ENCODE measurements at regions not wholly inside any gene's neighbourhood (a gene's known extent, or its start where the extent isn't known, plus 50 kb on each side); places are given as distances from the start of the nearest gene placed in this dataset.

DNA sequence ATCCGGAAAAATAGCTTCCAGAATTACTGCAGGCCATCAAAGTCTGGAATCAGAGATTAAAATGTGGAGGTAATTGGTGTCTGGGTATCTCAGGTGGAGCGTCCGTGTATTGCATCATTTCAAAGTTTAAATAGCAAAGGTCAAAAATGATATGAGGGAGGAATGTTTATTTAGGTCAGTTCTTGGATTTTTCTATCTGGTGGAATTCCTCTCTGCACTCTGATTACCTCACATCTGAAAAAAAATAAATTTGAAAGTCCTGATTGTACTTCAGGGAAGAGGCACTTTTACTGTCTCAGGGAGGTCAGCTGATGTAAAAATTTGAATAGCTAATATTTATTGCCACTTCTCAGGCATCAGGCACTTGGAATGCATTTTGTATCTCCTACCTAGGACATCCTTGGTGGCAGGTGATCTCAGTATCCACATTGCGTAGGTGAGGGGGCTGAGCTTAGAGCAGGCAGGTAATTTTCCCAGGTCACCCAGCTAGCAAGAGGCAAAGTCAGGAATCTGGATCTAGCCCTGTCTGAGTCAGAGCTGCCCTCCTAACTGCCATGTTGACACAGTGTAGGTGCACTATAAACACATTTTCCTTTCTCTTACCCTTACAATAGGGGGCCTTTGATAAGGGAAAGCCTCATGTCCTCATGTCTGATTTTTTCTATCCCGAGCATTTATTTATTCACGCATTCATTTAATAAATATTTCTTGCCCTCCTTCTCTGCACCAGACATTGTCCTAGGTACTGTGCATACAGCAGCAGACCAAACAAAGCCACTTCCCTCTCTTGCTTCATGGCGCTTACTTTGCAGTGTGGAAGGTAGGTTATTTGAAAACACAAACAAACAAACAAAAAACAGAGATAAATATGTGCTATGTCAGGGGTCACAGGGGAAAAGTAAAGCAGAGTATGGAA, 454.3 kb downstream of the HAPSTR1 start:
- intact Hi-C loops (cut with DNase I; ENCODE audit: low total_unique reads): no loop called here
- TF ChIP-seq POLR2A (IDR thresholded peaks at IDR 0.05): no peak
- TF ChIP-seq, protein P1, sequence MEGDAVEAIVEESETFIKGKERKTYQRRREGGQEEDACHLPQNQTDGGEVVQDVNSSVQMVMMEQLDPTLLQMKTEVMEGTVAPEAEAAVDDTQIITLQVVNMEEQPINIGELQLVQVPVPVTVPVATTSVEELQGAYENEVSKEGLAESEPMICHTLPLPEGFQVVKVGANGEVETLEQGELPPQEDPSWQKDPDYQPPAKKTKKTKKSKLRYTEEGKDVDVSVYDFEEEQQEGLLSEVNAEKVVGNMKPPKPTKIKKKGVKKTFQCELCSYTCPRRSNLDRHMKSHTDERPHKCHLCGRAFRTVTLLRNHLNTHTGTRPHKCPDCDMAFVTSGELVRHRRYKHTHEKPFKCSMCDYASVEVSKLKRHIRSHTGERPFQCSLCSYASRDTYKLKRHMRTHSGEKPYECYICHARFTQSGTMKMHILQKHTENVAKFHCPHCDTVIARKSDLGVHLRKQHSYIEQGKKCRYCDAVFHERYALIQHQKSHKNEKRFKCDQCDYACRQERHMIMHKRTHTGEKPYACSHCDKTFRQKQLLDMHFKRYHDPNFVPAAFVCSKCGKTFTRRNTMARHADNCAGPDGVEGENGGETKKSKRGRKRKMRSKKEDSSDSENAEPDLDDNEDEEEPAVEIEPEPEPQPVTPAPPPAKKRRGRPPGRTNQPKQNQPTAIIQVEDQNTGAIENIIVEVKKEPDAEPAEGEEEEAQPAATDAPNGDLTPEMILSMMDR (IDR thresholded peaks at IDR 0.05): no peak
- H3K9me3 ChIP-seq: no peaks in the 10 kb centered on the region
- no peak overlapping the region for H3K4me3 ChIP-seq
- no peaks in the 10 kb centered on the region for H3K27me3 ChIP-seq
- no peaks in the 10 kb centered on the region for H3K36me3 ChIP-seq
- no peak for DNase-seq
- H3K4me1 ChIP-seq: no peaks in the 10 kb centered on the region
- H3K27ac ChIP-seq: no peak overlapping the region

DNA sequence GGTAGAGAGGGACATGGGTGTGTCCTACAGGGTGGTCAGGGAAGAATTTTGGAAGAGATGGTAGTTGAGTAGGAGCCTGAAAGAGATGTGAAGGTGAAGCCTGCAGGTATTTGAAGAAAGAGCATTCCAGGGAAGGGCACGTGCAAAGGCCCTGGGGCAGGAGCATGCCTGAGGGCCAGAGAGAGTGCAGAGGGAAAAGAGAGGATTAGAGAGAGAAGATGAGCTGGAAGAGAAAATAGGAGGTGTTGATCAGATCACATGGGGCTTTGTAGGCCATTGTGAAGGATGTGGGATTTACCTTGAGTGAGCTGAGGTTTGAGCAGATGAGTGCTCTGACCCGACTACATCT, 455.0 kb downstream of the HAPSTR1 start:
- Histone ChIP-seq H3K36me3 (no peaks in the 10 kb centered on the region), H3K27ac (no peak overlapping the region), H3K4me1 (no peaks in the 10 kb centered on the region), H3K9me3 (no peaks in the 10 kb centered on the region), H3K4me3 (no peak overlapping the region), H3K27me3 (no peaks in the 10 kb centered on the region)
- TF ChIP-seq, protein P1 (IDR thresholded peaks at IDR 0.05): no peak
- intact Hi-C loops (cut with DNase I; ENCODE audit: low total_unique reads): no loop called here
- DNase-seq: no peak

DNA sequence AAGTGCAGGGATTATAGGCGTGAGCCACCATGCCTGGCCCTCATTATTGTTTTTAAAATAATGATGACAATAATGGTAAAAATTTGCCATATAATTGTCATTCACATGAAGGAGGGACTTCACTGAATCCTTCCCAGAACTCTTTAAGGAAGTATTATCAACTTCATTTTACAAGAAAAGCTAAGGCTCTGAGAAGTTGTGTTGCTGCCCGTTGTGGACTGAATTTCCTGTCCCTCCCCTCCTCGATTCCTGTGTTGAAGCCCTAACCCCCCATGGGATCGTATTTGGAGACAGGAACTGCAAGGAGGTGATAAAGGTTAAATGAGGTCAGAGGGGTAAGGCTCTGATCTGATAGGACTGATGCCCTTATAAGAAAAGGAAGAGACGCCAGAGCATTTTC, 458.0 kb downstream of the HAPSTR1 start:
- Histone ChIP-seq H3K4me3 (no peak overlapping the region), H3K36me3 (no peaks in the 10 kb centered on the region), H3K9me3 (no peaks in the 10 kb centered on the region), H3K27ac (no peak overlapping the region), H3K27me3 (no peaks in the 10 kb centered on the region), H3K4me1 (no peaks in the 10 kb centered on the region)
- no peak for DNase-seq
- TF ChIP-seq, protein P1 (IDR thresholded peaks at IDR 0.05): no peak
- TF ChIP-seq POLR2A (IDR thresholded peaks at IDR 0.05): no peak
- intact Hi-C loops (cut with DNase I; ENCODE audit: low total_unique reads): no loop called here

DNA sequence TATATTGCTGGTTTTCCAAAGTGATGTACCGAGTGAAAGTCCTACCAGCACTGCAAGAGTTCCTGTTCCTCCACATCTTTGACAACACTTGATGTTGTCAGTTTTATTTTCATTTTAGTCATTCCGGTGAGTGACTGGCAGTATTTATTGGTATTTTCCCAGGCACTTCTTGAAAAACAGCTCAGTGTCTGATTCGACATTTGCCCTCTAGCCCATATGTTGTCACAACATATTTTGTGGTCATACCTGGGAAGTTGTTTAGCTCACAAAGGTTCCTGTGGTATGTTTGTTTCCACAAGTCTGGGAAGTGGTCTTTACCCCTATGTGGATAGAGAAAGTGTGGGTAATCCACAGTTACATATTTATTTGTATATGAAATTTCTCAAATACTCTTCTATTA, 463.6 kb downstream of the HAPSTR1 start:
- no peaks in the 10 kb centered on the region for H3K27me3 ChIP-seq
- H3K4me3 ChIP-seq: no peak overlapping the region
- no peaks in the 10 kb centered on the region for H3K36me3 ChIP-seq
- no peaks in the 10 kb centered on the region for H3K4me1 ChIP-seq
- H3K9me3 ChIP-seq: peaks cover 0 to 4% of the 10 kb centered on the region in 2 donors
- intact Hi-C loops (cut with DNase I; ENCODE audit: low total_unique reads): no loop called here
- no peak overlapping the region for H3K27ac ChIP-seq
- no peak for DNase-seq
- TF ChIP-seq, protein P1 (IDR thresholded peaks at IDR 0.05): no peak
- TF ChIP-seq POLR2A (IDR thresholded peaks at IDR 0.05): no peak

DNA sequence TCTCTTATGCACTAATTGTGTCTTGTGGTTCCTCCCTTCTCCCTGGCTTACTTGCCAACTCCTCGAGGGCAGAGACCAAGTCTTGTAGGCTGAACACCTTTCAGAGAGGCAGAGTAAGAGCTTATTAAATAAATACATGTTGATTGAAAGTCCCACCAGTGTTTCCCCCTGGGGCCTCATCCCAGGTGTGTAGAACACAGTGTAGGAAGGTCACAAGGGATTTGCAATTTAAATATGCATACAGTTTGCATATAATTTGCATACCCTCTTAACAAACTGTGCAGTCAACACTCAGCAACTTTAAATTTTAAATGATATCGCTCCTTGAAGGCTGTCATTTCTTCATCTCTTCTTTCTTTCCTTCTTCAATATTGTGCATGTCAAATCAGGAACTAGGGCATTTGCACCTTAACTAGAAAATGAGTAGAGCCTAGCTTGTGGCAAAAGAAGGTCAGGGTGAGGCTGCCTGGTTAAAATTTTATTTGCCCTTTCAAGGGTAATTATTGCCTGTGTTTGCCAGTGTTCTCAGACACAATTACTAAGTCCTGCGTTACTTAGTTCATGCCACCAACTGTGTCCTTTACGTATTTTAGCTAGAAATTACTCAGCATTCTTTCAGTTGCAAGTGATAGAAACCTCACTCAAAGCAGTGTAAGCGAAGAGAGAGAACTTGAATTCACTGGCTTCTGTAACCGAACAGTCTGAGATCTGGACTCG, 465.7 kb downstream of the HAPSTR1 start:
- Histone ChIP-seq H3K27me3 (no peaks in the 10 kb centered on the region), H3K36me3 (no peaks in the 10 kb centered on the region), H3K9me3 (peaks cover 0 to 4% of the 10 kb centered on the region in 2 donors), H3K4me1 (no peaks in the 10 kb centered on the region), H3K4me3 (no peak overlapping the region), H3K27ac (no peak overlapping the region)
- intact Hi-C loops (cut with DNase I; ENCODE audit: low total_unique reads): no loop called here
- DNase-seq: no peak
- TF ChIP-seq, protein P1 (IDR thresholded peaks at IDR 0.05): no peak
- no peak for TF ChIP-seq POLR2A (IDR thresholded peaks at IDR 0.05)

Data from uterus (tissue), 3 donors.